NCI-H1436 (cell line): ENCODE measurements at regions not wholly inside any gene's neighbourhood (a gene's known extent, or its start where the extent isn't known, plus 50 kb on each side); places are given as distances from the start of the nearest gene placed in this dataset.
"Not testable (repeated sequence)": the region's sequence is repeated elsewhere in the genome, so short reads cannot be mapped to it uniquely, and the experiment has no call there.

Experiments used
- DNase-seq: peaks from one replicate; lab custom pipeline; 2025; lab: John Stamatoyannopoulos, UW

- no peak for DNase-seq
Observed at GRCh38 chr10:84854439-84854838, 526.0 kb downstream of the CCSER2 start.

- no peak for DNase-seq
Observed at GRCh38 chr10:84860855-84861254, 532.5 kb downstream of the CCSER2 start.

DNA sequence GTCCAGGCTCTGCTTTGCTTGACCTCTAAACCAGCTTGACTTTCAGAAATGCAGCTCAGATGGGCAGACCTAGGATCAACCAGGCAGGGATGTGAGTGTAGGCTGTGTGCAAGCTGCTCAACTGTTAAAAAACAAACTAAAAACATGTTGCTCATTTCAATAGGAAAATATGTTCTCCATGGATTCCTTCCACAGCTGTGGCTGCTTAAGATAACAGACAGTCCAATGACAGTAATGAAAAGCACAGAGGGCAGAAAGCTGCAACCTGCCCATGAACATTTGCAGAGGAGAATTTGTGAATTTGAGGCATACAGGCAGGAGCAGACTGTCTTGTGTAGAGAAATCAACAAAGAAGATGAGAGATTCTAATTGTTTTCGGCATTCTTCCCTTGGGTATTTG is 534.2 kb downstream of the CCSER2 start:
- no peak for DNase-seq

- no peak for DNase-seq
Observed at GRCh38 chr10:84863675-84864074, 535.3 kb downstream of the CCSER2 start.

DNA sequence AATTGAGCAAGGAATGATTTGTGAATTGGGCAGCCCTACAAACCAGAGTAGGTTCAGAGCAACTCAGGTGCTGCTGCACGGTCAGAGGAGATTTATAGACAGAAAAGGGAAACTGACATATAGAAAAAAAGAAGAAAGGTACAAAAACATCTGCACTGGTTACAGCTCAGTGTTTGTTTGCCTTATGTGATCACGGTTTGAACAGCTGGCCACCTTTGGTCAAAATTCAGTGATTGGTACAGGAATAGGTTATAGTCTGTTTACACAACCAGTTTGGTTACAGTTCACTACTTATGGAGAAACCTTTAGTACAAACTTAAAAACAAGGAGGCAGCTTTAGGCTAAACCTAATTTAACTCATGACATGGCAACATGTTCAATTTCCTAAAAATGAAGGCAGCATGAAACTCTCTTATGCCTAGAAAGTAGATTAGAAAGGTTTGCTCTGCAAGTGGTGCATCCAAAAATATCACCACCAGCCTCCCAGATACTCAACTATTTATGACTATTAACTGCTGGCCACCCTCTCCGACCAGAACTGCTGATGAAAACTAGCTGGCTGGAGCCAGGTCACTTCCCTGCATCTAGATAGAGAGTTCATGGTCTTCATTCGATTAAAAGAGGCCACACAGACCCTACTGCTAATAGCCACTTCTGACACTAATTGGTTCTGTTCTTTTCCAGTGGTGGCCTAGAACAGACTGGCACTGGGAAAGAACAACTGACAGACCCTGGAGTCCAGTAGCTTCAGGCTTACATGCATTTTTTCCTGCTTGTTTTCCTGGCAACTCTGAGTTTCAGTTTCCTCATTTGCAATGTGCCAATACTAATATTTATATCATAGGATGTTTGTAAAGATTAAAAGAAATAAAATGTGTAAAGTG is 548.0 kb downstream of the CCSER2 start:
- no peak for DNase-seq

GRCh38 chr10:84879991-84880390 is 551.6 kb downstream of the CCSER2 start:
- no peak for DNase-seq

- DNase-seq: not testable (repeated sequence)
Observed at GRCh38 chr10:84881696-84882095, 553.3 kb downstream of the CCSER2 start.

GRCh38 chr10:84890706-84891105 is 562.3 kb downstream of the CCSER2 start:
- DNase-seq: no peak

- DNase-seq: no peak
Observed at GRCh38 chr10:84891631-84892030, 563.2 kb downstream of the CCSER2 start.

DNA sequence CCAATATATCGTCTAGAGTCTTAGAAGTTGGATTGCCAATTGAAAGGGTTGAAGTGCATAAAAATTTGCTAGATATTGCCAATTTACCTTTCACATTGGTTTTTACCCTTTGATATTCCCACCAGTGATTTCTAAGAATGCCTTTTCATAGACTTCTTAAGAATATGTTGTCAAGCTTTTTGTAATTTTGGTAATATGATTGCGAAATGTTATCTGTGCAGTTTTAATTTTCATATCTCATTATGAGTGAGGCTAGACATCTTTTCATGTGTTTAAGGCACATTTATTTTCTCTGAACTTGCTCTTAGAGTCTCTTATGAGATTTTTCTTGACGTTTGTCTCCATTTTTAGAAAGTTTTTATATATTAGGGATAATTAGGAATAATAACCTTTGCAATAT is 567.2 kb downstream of the CCSER2 start:
- DNase-seq: no peak

- DNase-seq: no peak
Observed at GRCh38 chr10:84896909-84897308, 568.5 kb downstream of the CCSER2 start.

DNA sequence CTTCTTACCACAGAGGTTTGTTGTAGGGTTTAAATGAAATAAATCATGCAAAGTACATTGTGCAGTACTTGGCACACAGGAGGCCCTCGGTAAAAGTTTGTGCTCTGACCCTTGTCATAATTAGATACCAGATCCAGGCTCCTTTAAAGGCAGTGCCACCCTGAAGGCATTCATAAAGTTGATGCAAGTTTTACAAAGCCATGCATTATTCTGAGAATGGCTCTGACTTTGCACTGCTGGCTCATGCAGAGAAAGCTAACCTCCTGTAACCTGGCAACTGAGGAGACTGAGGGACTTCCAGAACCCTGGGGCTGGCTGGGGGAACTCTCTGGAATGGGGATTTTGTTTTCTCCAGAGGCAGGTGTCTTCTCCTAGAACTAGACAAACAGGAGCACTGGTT is 570.9 kb downstream of the CCSER2 start:
- no peak for DNase-seq

DNA sequence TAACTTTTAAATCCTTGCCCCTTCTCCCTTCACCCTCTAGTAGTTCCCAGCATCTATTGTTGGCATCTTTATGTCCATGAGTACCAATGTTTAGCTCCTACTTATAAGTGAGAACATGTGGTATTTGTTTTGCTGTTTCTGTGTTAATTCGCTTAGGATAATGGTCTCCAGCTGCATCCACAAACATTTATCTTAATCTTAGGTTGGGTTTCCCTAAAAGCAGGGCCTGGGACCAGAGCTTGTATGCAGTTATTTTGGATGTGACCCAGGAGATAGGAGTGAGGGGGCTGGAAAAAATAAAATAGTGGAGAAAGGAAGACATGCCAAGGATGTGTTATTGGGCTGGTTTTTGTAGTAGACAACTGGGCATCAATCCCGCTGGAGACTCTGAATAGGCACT is 571.8 kb downstream of the CCSER2 start:
- no peak for DNase-seq

DNA sequence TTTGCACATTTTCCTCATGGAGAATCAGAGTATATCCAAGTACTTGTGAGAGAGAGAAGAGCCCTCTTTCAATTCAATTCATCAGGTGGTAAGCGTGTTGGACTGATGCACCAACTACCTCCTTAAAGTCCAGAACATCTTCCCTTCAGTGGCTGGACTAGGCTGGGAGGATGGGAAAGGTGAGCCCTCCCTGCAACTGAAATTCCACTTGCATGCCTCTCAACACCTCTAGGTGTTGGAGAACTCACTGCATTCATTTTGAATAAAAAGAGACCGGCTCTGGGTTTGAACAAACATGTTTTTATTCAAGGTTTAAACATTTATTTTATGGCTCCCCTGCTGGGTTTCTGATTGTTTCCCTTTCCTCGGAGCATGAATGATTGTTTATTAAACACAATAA is 573.5 kb downstream of the CCSER2 start:
- no peak for DNase-seq

- DNase-seq: no peak
Observed at GRCh38 chr10:84902553-84902952, 574.2 kb downstream of the CCSER2 start.

DNA sequence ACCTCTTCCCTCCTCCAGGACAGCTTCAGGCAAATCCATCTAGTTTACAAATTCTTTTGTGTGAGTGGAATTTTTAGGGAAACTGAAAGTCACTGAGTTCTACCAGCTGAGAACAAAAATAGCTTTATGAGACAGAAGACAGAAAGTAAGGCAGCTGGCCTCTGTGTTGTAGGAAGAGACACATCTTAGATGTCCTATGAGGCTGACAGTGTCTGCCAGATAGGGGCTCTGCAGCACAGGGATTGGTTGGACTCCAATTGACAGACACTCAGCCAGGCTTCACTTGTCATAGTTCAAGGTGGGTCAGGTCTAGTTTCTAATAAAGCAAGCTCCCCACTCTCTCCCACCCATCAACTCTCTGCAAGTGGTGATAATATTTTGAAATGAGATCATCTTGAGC is 574.9 kb downstream of the CCSER2 start:
- DNase-seq: no peak

DNA sequence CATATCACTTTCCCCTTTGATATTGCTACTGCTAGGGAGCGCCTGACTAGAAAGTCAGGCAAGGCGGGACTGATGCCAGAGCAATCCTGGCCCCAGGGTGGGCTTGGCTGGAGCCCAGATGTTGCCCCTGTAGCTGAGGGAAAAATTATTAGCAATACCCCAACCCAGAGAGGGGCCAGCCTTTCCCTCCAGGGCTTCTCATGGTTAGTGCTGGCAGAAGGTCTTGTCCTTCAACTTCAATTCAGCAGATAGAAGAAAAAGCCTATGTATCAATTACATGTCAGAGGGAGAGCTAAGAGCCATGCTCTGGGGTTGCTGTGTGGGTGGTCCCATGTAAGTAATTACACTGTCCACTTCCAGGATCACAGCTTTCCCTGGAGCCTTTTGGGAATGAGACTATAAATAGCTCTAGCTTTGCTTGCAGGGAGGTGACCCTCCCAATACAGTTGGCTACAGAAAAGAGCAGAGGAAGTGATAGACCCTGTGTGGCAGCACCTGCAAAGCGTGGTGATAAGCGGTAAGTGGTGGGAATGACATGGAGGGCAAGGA is 579.1 kb downstream of the CCSER2 start:
- no peak for DNase-seq

- no peak for DNase-seq
Observed at GRCh38 chr10:84908491-84908890, 580.1 kb downstream of the CCSER2 start.

DNA sequence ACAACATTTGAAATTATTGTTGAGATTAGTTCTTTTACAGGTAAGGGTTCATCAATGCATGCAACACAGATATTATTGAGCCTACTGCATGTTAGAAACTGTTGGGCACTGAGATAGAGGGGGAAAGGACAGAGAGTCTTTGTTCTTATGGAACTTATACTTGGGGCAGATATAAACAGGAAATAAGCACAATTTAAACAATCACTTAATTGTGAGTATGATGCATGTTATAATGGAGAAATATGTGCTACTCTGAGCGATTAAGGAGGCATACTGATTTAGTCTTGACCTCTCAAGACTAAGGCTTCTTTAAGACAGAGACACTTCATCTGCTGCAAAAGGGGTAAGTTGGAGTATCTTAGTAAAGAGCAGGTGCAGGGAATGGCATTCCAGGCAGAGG is 593.3 kb downstream of the CCSER2 start:
- no peak for DNase-seq

GRCh38 chr10:84924131-84924530 is 595.7 kb downstream of the CCSER2 start:
- no peak for DNase-seq

- DNase-seq: no peak
Observed at GRCh38 chr10:84925495-84925894, 597.1 kb downstream of the CCSER2 start.

DNA sequence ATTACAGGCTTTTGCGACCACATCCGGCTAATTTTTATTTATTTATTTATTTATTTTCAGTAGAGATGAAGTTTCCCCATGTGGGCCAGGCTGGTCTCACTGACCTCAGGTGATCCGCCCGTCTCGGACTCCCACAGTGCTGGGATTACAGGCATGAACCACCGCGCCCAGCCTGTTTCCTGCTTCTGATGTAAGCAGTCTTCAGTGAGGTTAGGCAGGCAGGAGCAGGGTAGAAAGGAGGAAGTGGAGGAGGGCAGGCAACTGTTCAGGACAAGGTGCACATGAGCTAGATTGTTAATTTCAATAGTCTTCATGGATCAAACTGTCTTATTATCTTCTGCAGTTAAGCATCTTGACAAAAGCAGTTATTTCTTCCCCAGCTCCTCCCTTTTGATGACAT is 605.0 kb downstream of the CCSER2 start:
- DNase-seq: no peak

DNA sequence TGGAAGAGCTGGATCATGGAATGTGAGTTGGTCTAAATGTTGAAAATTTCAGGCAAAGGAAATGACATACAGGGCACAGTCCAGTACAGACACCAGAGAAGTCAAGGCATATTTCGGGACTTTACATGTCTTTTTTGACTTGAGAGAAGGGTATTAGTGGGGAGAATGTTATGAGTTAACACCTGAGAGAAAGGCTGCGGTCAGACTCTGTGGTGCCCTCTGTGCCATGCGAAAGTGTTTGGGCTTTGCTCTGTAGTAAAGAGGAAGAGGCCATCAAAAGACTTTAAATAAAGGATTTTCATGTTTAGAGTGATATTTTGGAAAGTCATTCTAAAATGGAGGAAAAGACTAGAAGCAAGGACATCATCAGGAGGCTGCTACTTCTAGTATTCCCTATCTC is 607.4 kb downstream of the CCSER2 start:
- no peak for DNase-seq
